Nephron (organoid): ENCODE measurements at regions not wholly inside any gene's neighbourhood (a gene's known extent, or its start where the extent isn't known, plus 50 kb on each side); places are given as distances from the start of the nearest gene placed in this dataset.
"Not testable (repeated sequence)": the region's sequence is repeated elsewhere in the genome, so short reads cannot be mapped to it uniquely, and the experiment has no call there.

Source experiments
- H3K27ac Mint-ChIP-seq, 3 experiments: 2 replicates each; pipeline ENCODE4 v1.8.0; 2020; ENCODE audit warnings: mixed read lengths in 3 of 3, mild to moderate bottlenecking in 2 of 3, moderate library complexity in 1 of 3
- H3K27me3 Mint-ChIP-seq: 2 replicates; pipeline ENCODE4 v1.8.0; 2021; ENCODE audit warnings: low read depth, mild to moderate bottlenecking, moderate library complexity, mixed read lengths
- H3K36me3 Mint-ChIP-seq: 2 replicates; pipeline ENCODE4 v1.8.0; 2020; ENCODE audit warnings: low read depth, mixed read lengths
- H3K4me1 Mint-ChIP-seq: 2 replicates; pipeline ENCODE4 v1.8.0; 2020; ENCODE audit warnings: mixed read lengths
- H3K4me3 Mint-ChIP-seq, 3 experiments: 2 replicates each; pipeline ENCODE4 v1.8.0; 2020; ENCODE audit warnings: mild to moderate bottlenecking in 3 of 3, mixed read lengths in 3 of 3, moderate library complexity in 2 of 3
- H3K9me3 Mint-ChIP-seq: 2 replicates; pipeline ENCODE4 v1.8.0; 2020; ENCODE audit warnings: mixed read lengths
- CTCF ChIP-seq, 3 experiments: fragments of 200-600 bp; sonication (generic); IDR thresholded peaks; one replicate each; pipeline ENCODE4 v1.5.0; 2021; ENCODE audit warnings: antibody characterized with exemption in 3 of 3; ENCODE audit not compliant: unreplicated experiment in 3 of 3

GRCh38 chr5:133863857-133864585 is 104.4 kb downstream of the C5orf15 start:
- peaks cover 7% of the 10 kb centered on the region for H3K4me1 Mint-ChIP-seq
- TF ChIP-seq CTCF (IDR thresholded peaks at IDR 0.05; ENCODE audit: unreplicated experiment in 3 of 3), result no peak
- no peak overlapping the region for H3K27ac Mint-ChIP-seq
- peaks cover 52% of the 10 kb centered on the region for H3K27me3 Mint-ChIP-seq
- no peaks in the 10 kb centered on the region for H3K36me3 Mint-ChIP-seq
- H3K4me3 Mint-ChIP-seq, result no peak overlapping the region
- H3K9me3 Mint-ChIP-seq, result peaks cover 10% of the 10 kb centered on the region

GRCh38 chr5:133861161-133861737 is 107.2 kb downstream of the C5orf15 start:
- Mint-ChIP-seq H3K27ac (no peak overlapping the region), H3K4me1 (peaks cover 6% of the 10 kb centered on the region), H3K4me3 (no peak overlapping the region), H3K9me3 (peaks cover 21% of the 10 kb centered on the region), H3K27me3 (peaks cover 37% of the 10 kb centered on the region), H3K36me3 (no peaks in the 10 kb centered on the region)
- TF ChIP-seq CTCF (IDR thresholded peaks at IDR 0.05; ENCODE audit: unreplicated experiment in 3 of 3), result no peak

GRCh38 chr5:133859073-133859472 is 109.4 kb downstream of the C5orf15 start:
- Mint-ChIP-seq H3K27me3 (peaks cover 28% of the 10 kb centered on the region), H3K36me3 (no peaks in the 10 kb centered on the region), H3K4me1 (no peaks in the 10 kb centered on the region), H3K9me3 (peaks cover 30% of the 10 kb centered on the region), H3K4me3 (no peak overlapping the region), H3K27ac (no peak overlapping the region)
- TF ChIP-seq CTCF (IDR thresholded peaks at IDR 0.05; ENCODE audit: unreplicated experiment in 3 of 3), result no peak

- not testable (repeated sequence) for H3K4me1 Mint-ChIP-seq, H3K27ac Mint-ChIP-seq, H3K36me3 Mint-ChIP-seq, H3K4me3 Mint-ChIP-seq
- Mint-ChIP-seq H3K9me3 (peaks cover 33% of the 10 kb centered on the region), H3K27me3 (peaks cover 17% of the 10 kb centered on the region)
Observed at GRCh38 chr5:133857595-133858313, 110.7 kb downstream of the C5orf15 start.

GRCh38 chr5:133854554-133854953 is 113.9 kb downstream of the C5orf15 start:
- peaks cover 5% of the 10 kb centered on the region for H3K4me1 Mint-ChIP-seq
- H3K9me3 Mint-ChIP-seq, result peaks cover 31% of the 10 kb centered on the region

More at GRCh38 chr5:133854554-133854953, 113.9 kb downstream of the C5orf15 start:
- TF ChIP-seq CTCF (IDR thresholded peaks at IDR 0.05; ENCODE audit: unreplicated experiment in 3 of 3), result no peak
- Mint-ChIP-seq H3K27ac (no peak overlapping the region), H3K4me3 (no peak overlapping the region), H3K36me3 (no peaks in the 10 kb centered on the region), H3K27me3 (peaks cover 22% of the 10 kb centered on the region)
